Prostate gland (tissue), 2 donors: ENCODE measurements at regions not wholly inside any gene's neighbourhood (a gene's known extent, or its start where the extent isn't known, plus 50 kb on each side); places are given as distances from the start of the nearest gene placed in this dataset.
"Not testable (repeated sequence)": the region's sequence is repeated elsewhere in the genome, so short reads cannot be mapped to it uniquely, and the experiment has no call there.

ENCODE experiments used
- CTCF ChIP-seq, 4 experiments: fragments of 200-600 bp in 2 of 4; fragments of 450-650 bp in 2 of 4; sonication (generic) in 2 of 4; IDR thresholded peaks; 1 replicate in 3 of 4; 2 replicates in 1 of 4; pipeline ENCODE4 v1.5.1; 2016 to 2019; ENCODE audit warnings: antibody characterized with exemption in 4 of 4, mild to moderate bottlenecking in 2 of 4, moderate library complexity in 2 of 4
- POLR2A ChIP-seq: fragments of 450-650 bp; IDR thresholded peaks from one replicate; pipeline ENCODE4 v1.6.1; 2016; ENCODE audit warnings: antibody characterized with exemption, mild to moderate bottlenecking
- POLR2AphosphoS5 ChIP-seq: sonication (generic); formaldehyde crosslinking; IDR thresholded peaks from one replicate; pipeline ENCODE4 v1.6.1; 2017; ENCODE audit warnings: antibody characterized with exemption

GRCh38 chr13:18276280-18276679 is 905.3 kb downstream of the TUBA3C start:
- TF ChIP-seq CTCF (IDR thresholded peaks at IDR 0.05); POLR2A; POLR2AphosphoS5: not testable (repeated sequence)
